WTC11 (cell line): ENCODE measurements at regions not wholly inside any gene's neighbourhood (a gene's known extent, or its start where the extent isn't known, plus 50 kb on each side); places are given as distances from the start of the nearest gene placed in this dataset.

Experiments
- CREM ChIP-seq: sonication (generic); formaldehyde crosslinking; IDR thresholded peaks from 2 replicates; pipeline ENCODE4 v1.8.1; 2022; ENCODE audit warnings: mild to moderate bottlenecking, missing genetic modification reagents, moderate library complexity
- CTCF ChIP-seq: fragments of 200-600 bp; IDR thresholded peaks from 2 replicates; pipeline ENCODE4 v1.8.0; 2022; ENCODE audit warnings: antibody characterized with exemption
- E2F4 ChIP-seq: sonication (generic); formaldehyde crosslinking; IDR thresholded peaks from 2 replicates; pipeline ENCODE4 v1.8.1; 2022; ENCODE audit warnings: low read depth, mild to moderate bottlenecking, moderate library complexity, missing genetic modification reagents, borderline replicate concordance
- IRF2 ChIP-seq: sonication (generic); formaldehyde crosslinking; IDR thresholded peaks from 2 replicates; pipeline ENCODE4 v1.8.0; 2022; ENCODE audit warnings: low read depth, missing genetic modification reagents, borderline replicate concordance
- MAX ChIP-seq: sonication (generic); formaldehyde crosslinking; IDR thresholded peaks from 2 replicates; pipeline ENCODE4 v1.8.0; 2022; ENCODE audit warnings: mild to moderate bottlenecking, missing genetic modification reagents

- TF ChIP-seq IRF2 (CRISPR knock-in tag): no peak
- no peak for TF ChIP-seq CREM (CRISPR knock-in tag)
- TF ChIP-seq CTCF: no peak
- TF ChIP-seq MAX (CRISPR knock-in tag): no peak
- TF ChIP-seq E2F4 (CRISPR knock-in tag): no peak
These were observed 437.9 kb downstream of the TXNL1 start for GRCh38 chr18:56200381-56200911.
